GM12878 (cell line): ENCODE measurements at regions not wholly inside any gene's neighbourhood (a gene's known extent, or its start where the extent isn't known, plus 50 kb on each side); places are given as distances from the start of the nearest gene placed in this dataset.

Experiments used
- ATAC-seq: fragments of 200-7000 bp; cut with Tn5 transposase; 3 replicates; pipeline ENCODE4 v1.9.1; 2020; ENCODE audit warnings: mild to moderate bottlenecking, moderate library complexity
- BruUV-seq: library from RNA; stranded (reverse); fragments of 400-500 nt; replicated peaks from 2 replicates; lab custom pipeline; 2021; lab: Mats Ljungman, UMichigan
- CTCF ChIA-PET: fragments of 300-600 bp; sonication (Branson Sonifier 250); formaldehyde crosslinking; extraction: SDS; loops from one replicate; lab custom pipeline; 2021; ENCODE audit warnings: inconsistent platforms; lab: Yijun Ruan, JAX
- POLR2A ChIA-PET: fragments of 350-600 bp; formaldehyde crosslinking; extraction: SDS; loops from one replicate; lab custom pipeline; 2021; ENCODE audit warnings: inconsistent platforms; lab: Charles Lee
- RAD21 ChIA-PET: fragments of 300-600 bp; sonication (Branson Sonifier 250); formaldehyde crosslinking; loops from one replicate; lab custom pipeline; 2023; ENCODE audit warnings: antibody characterized with exemption; ENCODE audit not compliant: unreplicated experiment; lab: Charles Lee
- SMC1A ChIA-PET: fragments of 300-600 bp; sonication (Branson Sonifier 250); formaldehyde crosslinking; loops from one replicate; lab custom pipeline; 2023; ENCODE audit not compliant: unreplicated experiment, uncharacterized antibody; lab: Charles Lee
- DNase-seq: peaks from one replicate; pipeline ENCODE4 v3.0.0-alpha.2; 2011; ENCODE audit warnings: low read depth, low spot score
- FAIRE-seq: peaks from 3 replicates; lab custom pipeline; 2011; peaks lifted over from hg19 to GRCh38; lab: Jason Lieb, UNC
- H2AFZ ChIP-seq: 2 replicates; pipeline ENCODE4 v1.6.0; 2011; ENCODE audit warnings: low read depth, low read length, control low read depth; ENCODE audit not compliant: control insufficient read depth
- H3K27ac ChIP-seq: 2 replicates; pipeline ENCODE4 v1.5.1; 2011; ENCODE audit warnings: control low read depth; ENCODE audit not compliant: control insufficient read depth, insufficient read depth
- H3K27me3 ChIP-seq, 2 experiments: replicated peaks in 1 of 2; 2 replicates each; pipeline versions ENCODE4 v1.6.0 to v1.6.1; 2011; ENCODE audit warnings: low read length in 1 of 2; ENCODE audit not compliant: control insufficient read depth in 2 of 2, insufficient read depth in 2 of 2
- H3K36me3 ChIP-seq, 2 experiments: 2 replicates each; pipeline ENCODE4 v1.5.1; 2011; ENCODE audit warnings: low read length in 1 of 2; ENCODE audit not compliant: control insufficient read depth in 2 of 2, insufficient read depth in 2 of 2
- H3K4me1 ChIP-seq: 2 replicates; pipeline ENCODE4 v1.6.1; 2011; ENCODE audit warnings: mild to moderate bottlenecking, low read length, moderate library complexity, mixed read lengths; ENCODE audit not compliant: control insufficient read depth, insufficient read depth
- H3K4me2 ChIP-seq: 2 replicates; pipeline ENCODE4 v1.6.0; 2011; ENCODE audit warnings: control low read depth; ENCODE audit not compliant: control insufficient read depth, insufficient read depth
- H3K4me3 ChIP-seq: fragments of 200-600 bp; sonication (generic); 2 replicates; pipeline ENCODE4 v1.5.1; 2016
- H3K79me2 ChIP-seq: 2 replicates; pipeline ENCODE4 v1.6.0; 2011; ENCODE audit warnings: low read length; ENCODE audit not compliant: control insufficient read depth, insufficient read depth
- H3K9ac ChIP-seq: 2 replicates; pipeline ENCODE4 v1.8.0; 2011; ENCODE audit warnings: low read length, control low read depth, mixed read lengths; ENCODE audit not compliant: control insufficient read depth, insufficient read depth
- H3K9me3 ChIP-seq: replicated peaks from 3 replicates; pipeline ENCODE4 v1.5.1; 2011; ENCODE audit warnings: mild to moderate bottlenecking, low read length; ENCODE audit not compliant: control insufficient read depth, insufficient read depth
- H4K20me1 ChIP-seq: 2 replicates; pipeline ENCODE4 v1.6.0; 2011; ENCODE audit not compliant: control insufficient read depth, insufficient read depth
- NBN ChIP-seq: fragments of 450-650 bp; IDR thresholded peaks from 2 replicates; pipeline ENCODE4 v1.6.1; 2016
- PAX8 ChIP-seq: fragments of 450-650 bp; IDR thresholded peaks from 2 replicates; pipeline ENCODE4 v1.6.1; 2017; ENCODE audit warnings: mild to moderate bottlenecking, moderate library complexity
- SIN3A ChIP-seq: IDR thresholded peaks from 2 replicates; pipeline ENCODE4 v1.6.1; 2012; ENCODE audit warnings: low read depth, low read length, improper control_type of control experiment
- SMARCA5 ChIP-seq: fragments of 450-650 bp; IDR thresholded peaks from 2 replicates; pipeline ENCODE4 v1.6.1; 2017; ENCODE audit warnings: mild to moderate bottlenecking
- TBL1XR1 ChIP-seq: IDR thresholded peaks from 2 replicates; pipeline ENCODE4 v1.6.1; 2012; ENCODE audit warnings: low read depth, low read length, improper control_type of control experiment
- ZBED1 ChIP-seq: IDR thresholded peaks from 2 replicates; pipeline ENCODE4 v1.6.1; 2016; ENCODE audit warnings: borderline replicate concordance
- ZNF384 ChIP-seq: IDR thresholded peaks from 2 replicates; pipeline ENCODE4 v1.6.1; 2012; ENCODE audit warnings: low read depth, mild to moderate bottlenecking, low read length, improper control_type of control experiment, borderline replicate concordance
- WGBS: methylation state at CpG from one replicate; pipeline ENCODE4 v1.1.6; 2016; ENCODE audit warnings: low lambda C conversion rate; ENCODE audit not compliant: insufficient replicate concordance, insufficient coverage; ENCODE audit errors: missing lambda C conversion rate; 5-methylcytosine and 5-hydroxymethylcytosine counted together
- in situ Hi-C: fragments of 300-500 bp; cut with MboI; formaldehyde crosslinking; loops from 9 replicates; pipeline ENCODE4 v1.14.3; 2018; ENCODE audit warnings: mixed read lengths
- intact Hi-C: fragments of 100-400 bp; cut with micrococcal nuclease; formaldehyde crosslinking; loops from one replicate; pipeline ENCODE4 v1.14.2; 2022; ENCODE audit not compliant: unreplicated experiment

DNA sequence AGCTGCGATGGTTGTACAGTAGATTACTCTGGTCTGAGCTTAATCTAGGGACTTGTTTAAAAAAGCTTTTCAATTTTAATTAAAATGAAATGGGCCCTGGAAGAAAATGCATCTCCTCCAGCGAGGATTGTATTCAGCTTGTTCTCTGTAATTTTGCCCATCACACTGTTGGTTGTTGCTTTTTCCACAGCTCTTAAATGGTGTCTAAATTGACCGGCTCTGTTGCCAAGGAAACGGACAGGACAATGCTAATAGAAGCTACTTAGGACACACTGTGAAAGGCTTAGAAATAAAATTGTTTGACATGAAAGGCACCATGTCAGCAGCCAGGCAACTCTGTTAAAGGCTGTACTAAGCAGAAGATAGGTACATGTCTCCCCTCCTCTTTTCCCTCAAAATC is 116.7 kb upstream of the NRSN1 start:
- H2AFZ ChIP-seq = no peak overlapping the region
- no peaks in the 10 kb centered on the region for H3K79me2 ChIP-seq
- WGBS = 48% methylated on average over 4 of the region's 4 CpGs
- FAIRE-seq = no peak
- TF ChIP-seq SIN3A (no peak), SMARCA5 (no peak), NBN (no peak), TBL1XR1 (no peak), PAX8 (no peak)
- no peak overlapping the region for H3K4me3 ChIP-seq
- ChIA-PET CTCF (interaction anchor here (0.5 to 1.0 kb wide), 3 partner anchors 9 to 514 kb away, joined by 3 read pairs; no protein-coding TSS in a partner anchor), SMC1A (interaction anchor here (0.9 to 1.6 kb wide), 3 partner anchors 17 to 283 kb away, joined by 3 to 4 read pairs (median 3); no protein-coding TSS in a partner anchor), RAD21 (no interaction called here), POLR2A (interaction anchor here (1.1 kb wide), 1 partner anchor 48 kb away, joined by 3 read pairs; no protein-coding TSS in a partner anchor)
- H3K4me1 ChIP-seq = no peaks in the 10 kb centered on the region
- no peaks in the 10 kb centered on the region for H3K27me3 ChIP-seq
- no peak overlapping the region for H3K9ac ChIP-seq
- ATAC-seq = no peak
- H3K4me2 ChIP-seq = no peak overlapping the region
- no TSS peak for BruUV-seq
- no peaks in the 10 kb centered on the region for H3K36me3 ChIP-seq
- no peaks in the 10 kb centered on the region for H3K9me3 ChIP-seq
- H4K20me1 ChIP-seq = no peaks in the 10 kb centered on the region
- in situ Hi-C loops = no loop called here
- no peak for DNase-seq
- intact Hi-C loops = no loop called here
- H3K27ac ChIP-seq = no peak overlapping the region

- RAD21 ChIA-PET = no interaction called here
- intact Hi-C loops = no loop called here
Observed at GRCh38 chr6:24010133-24010532, 115.9 kb upstream of the NRSN1 start.

More at GRCh38 chr6:24010133-24010532, 115.9 kb upstream of the NRSN1 start:
- H4K20me1 ChIP-seq = no peaks in the 10 kb centered on the region
- FAIRE-seq = no peak
- H3K4me1 ChIP-seq = no peaks in the 10 kb centered on the region
- BruUV-seq = no TSS peak
- H3K4me2 ChIP-seq = no peak overlapping the region
- in situ Hi-C loops = no loop called here
- ChIA-PET POLR2A (interaction anchor here (0.7 kb wide), 1 partner anchor 41 kb away, joined by 3 read pairs; no protein-coding TSS in a partner anchor), SMC1A (interaction anchor here (1.0 to 1.6 kb wide), 2 partner anchors 16 to 65 kb away, joined by 3 to 4 read pairs; no protein-coding TSS in a partner anchor), CTCF (interaction anchor here (0.6 kb wide), 1 partner anchor 245 kb away, joined by 3 read pairs; no protein-coding TSS in a partner anchor)
- TF ChIP-seq ZNF384 (peak; percentile 20; the same call in 1 of the 2 replicates), ZBED1 (no peak)
- H3K27me3 ChIP-seq = no peaks in the 10 kb centered on the region
- ATAC-seq = no peak
- no peak overlapping the region for H3K4me3 ChIP-seq
- DNase-seq = no peak
- H3K36me3 ChIP-seq = no peaks in the 10 kb centered on the region
- H3K9me3 ChIP-seq = no peaks in the 10 kb centered on the region
- no peak overlapping the region for H3K9ac ChIP-seq
- H2AFZ ChIP-seq = no peak overlapping the region
- WGBS = 2% methylated on average over 3 of the region's 3 CpGs
- H3K27ac ChIP-seq = no peak overlapping the region
- no peaks in the 10 kb centered on the region for H3K79me2 ChIP-seq
